GM10248 (cell line): ENCODE measurements at regions not wholly inside any gene's neighbourhood (a gene's known extent, or its start where the extent isn't known, plus 50 kb on each side); places are given as distances from the start of the nearest gene placed in this dataset.

Source experiments
- CTCF ChIA-PET: fragments of 300-600 bp; sonication (Branson Sonifier 250); formaldehyde crosslinking; extraction: SDS; loops from one replicate; lab custom pipeline; 2021; ENCODE audit warnings: antibody characterized with exemption; lab: Yijun Ruan, JAX
- POLR2A ChIA-PET: fragments of 350-650 bp; sonication (Branson Sonifier 250); formaldehyde crosslinking; extraction: SDS; loops from one replicate; lab custom pipeline; 2020; ENCODE audit warnings: antibody characterized with exemption; lab: Yijun Ruan, JAX
- DNase-seq: peaks from one replicate; pipeline ENCODE4 v3.0.0; 2012; ENCODE audit errors: extremely low spot score
- CTCF ChIP-seq: IDR thresholded peaks from 2 replicates; pipeline ENCODE4 v1.5.1; 2012; ENCODE audit warnings: mild to moderate bottlenecking, low read depth; ENCODE audit errors: extremely low read depth, missing control alignments, control extremely low read depth

- ChIA-PET POLR2A (no interaction called here), CTCF (no interaction called here)
- no peak for TF ChIP-seq CTCF
- no peak for DNase-seq
Measured at GRCh38 chr12:70060634-70061033, 182.6 kb upstream of the CNOT2 start.

- no peak for TF ChIP-seq CTCF
- POLR2A ChIA-PET = no interaction called here
- CTCF ChIA-PET = interaction anchor here (0.7 kb wide), 1 partner anchor 1822 kb away, joined by 3 read pairs; no protein-coding TSS in a partner anchor
- no peak for DNase-seq
Measured at GRCh38 chr12:70068743-70069142, 174.5 kb upstream of the CNOT2 start.

- ChIA-PET CTCF (interaction anchor here (0.7 kb wide), 1 partner anchor 1821 kb away, joined by 3 read pairs; no protein-coding TSS in a partner anchor), POLR2A (no interaction called here)
- TF ChIP-seq CTCF = no peak
- no peak for DNase-seq
Measured at GRCh38 chr12:70069221-70070105, 173.8 kb upstream of the CNOT2 start.

GRCh38 chr12:70070494-70071007 is 172.7 kb upstream of the CNOT2 start:
- TF ChIP-seq CTCF = no peak
- CTCF ChIA-PET = no interaction called here
- POLR2A ChIA-PET = no interaction called here
- no peak for DNase-seq

GRCh38 chr12:70074510-70074909 is 168.7 kb upstream of the CNOT2 start:
- no peak for DNase-seq
- ChIA-PET POLR2A (no interaction called here), CTCF (no interaction called here)
- no peak for TF ChIP-seq CTCF

GRCh38 chr12:70077441-70077840 is 165.8 kb upstream of the CNOT2 start:
- DNase-seq = no peak
- POLR2A ChIA-PET = no interaction called here
- CTCF ChIA-PET = interaction anchor here (1.0 kb wide), 1 partner anchor 140 kb away, joined by 3 read pairs; no protein-coding TSS in a partner anchor
- TF ChIP-seq CTCF = no peak
